COLO668 (cell line): ENCODE measurements at regions not wholly inside any gene's neighbourhood (a gene's known extent, or its start where the extent isn't known, plus 50 kb on each side); places are given as distances from the start of the nearest gene placed in this dataset.
"Not testable (repeated sequence)": the region's sequence is repeated elsewhere in the genome, so short reads cannot be mapped to it uniquely, and the experiment has no call there.

Source experiments
- DNase-seq: peaks from one replicate; lab custom pipeline; 2025; ENCODE audit not compliant: unreplicated experiment; lab: John Stamatoyannopoulos, UW

DNA sequence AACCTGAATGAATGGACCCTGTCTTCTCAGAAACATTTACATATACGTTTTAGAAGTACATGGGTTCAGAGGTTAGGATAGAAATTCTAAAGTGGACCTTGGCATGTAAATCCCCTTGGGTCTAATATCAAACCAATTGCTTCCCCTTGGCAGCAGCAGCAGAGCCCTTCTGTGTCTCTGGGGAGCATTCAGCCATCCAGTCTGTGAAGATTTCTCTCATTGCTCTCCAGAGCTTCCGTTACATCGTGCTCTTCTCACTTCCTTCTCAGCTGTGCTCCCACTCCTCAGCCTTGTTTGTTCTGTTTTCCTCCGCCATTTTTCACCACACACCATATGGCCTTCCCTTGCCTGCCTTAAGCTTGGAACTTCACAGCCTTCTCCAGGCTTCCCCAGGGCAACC is 61.5 kb upstream of the ATP1B1 start:
- DNase-seq, result no peak

DNA sequence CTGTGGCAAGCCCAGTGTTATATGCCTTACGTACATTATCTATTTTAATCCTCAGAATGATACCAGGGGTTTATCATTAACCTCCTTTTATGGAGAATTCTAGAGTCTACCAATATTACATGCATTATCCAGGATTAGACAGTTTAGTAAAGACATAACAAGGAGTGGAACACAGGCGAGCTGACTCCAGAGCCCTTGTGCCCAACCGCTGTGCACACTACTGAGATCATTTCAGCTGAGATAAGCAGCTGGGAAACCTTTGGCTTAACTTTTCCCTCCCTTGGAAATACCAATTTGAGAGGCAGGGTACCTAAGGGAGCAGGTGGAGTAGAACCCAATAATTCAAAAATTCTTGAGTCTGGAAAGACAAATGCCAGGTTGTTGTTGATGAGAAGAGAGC is 59.8 kb upstream of the ATP1B1 start:
- DNase-seq, result no peak

DNA sequence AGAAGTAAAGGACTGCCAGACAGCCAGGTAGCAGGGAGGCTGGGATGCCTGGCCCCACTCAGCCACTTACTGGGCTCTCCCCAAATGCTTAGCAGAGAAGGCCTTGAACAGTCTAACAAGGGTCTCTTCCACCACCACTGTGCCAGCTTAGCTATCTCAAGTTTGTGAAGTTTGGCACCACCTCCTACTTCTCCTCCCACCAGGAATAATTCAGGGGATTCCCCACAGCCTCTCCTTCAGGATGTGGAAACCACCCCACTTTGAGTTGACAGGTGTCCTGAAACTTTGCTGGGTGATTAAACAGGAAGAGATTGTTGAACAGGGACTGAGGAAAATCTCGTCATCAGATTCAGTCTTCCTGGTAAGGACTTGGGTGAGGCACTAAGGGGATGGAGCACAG is 59.4 kb upstream of the ATP1B1 start:
- no peak for DNase-seq

DNA sequence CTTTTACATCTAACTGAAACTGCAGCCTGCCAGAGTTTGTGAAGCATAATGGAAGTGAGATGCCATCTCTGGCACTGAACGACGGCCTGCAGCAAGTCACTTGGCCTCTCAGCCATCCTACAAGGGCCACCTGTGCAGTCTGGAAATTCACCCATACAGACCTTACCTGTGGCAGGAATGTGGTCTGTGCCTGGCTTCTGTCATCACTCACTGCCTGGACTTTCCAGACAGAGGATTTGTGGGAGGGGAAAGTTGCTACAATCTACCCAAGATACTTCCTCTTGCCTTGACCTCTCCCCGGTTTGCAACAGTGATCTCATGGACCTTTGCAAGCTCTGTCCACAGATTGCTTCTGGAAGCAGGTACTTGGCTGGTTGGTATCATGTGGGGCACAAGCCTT is 58.4 kb upstream of the ATP1B1 start:
- DNase-seq, result no peak

DNA sequence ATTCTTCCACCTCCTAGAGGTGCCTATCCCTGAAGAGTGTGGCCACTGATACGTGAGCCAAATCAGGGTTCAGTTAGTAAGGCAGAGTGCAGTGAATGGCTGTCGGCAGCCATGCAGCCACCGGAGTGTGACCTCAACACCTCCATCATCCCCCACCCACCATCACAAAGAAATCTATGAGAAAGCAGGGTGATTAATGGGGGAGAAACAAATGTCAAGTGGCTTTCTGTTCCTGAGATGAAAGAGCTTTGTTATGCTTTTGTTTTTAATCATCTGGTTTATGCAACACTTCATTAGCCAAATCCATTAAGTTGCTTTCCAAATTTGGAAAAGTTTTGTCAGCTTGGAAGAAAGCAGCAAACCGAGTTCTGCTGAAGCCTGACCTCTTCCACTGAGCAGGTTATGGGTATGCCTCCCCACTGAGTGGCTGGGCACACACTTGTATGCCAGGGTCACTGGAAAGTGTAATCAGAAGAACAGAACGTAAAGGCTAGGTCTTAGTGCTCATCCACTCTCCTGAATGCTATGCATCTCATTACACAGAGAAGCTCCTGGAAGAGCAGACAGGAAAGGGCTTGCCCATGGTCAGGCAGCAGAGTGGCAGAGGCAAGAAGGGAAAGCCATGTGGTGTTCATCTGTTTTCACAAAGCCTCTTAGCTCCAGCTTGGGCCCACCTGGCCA is 57.1 kb upstream of the ATP1B1 start:
- no peak for DNase-seq

DNA sequence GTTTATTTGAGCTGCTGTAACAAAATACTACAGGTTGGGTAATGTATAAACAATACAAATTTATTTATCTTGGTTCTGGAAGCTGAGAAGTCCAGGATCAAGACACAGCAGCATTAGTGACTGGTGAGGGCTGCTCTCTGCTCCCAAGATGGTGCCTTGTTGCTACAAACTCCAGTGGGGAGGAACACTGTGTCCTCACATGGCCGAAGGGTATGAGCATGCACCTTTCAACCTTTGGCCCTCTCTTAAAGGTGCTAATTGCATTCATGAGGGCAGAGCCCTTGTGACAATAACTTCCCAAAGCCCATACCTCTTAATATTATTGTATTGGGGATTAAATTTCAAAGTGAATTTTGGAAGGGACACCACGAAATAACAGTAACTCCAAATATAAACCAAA is 55.3 kb upstream of the ATP1B1 start:
- no peak for DNase-seq

DNA sequence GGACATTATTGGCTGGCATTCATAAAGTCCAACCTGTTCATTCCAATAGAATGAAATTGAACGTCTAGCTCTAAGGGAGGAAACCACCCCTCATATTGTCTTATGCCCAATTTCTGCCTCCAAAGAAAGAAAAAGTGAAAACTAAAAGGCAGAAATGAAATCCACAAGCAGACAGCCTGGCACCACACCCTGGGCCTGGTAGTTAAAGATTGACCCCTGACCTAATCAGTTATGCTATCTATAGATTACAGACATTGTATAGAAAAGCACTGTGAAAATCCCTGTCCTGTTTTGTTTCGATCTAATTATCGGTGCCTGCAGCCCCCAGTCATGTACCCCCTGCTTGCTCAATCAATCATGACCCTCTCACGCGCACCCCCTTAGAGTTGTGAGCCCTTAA is 54.3 kb upstream of the ATP1B1 start:
- not testable (repeated sequence) for DNase-seq

DNA sequence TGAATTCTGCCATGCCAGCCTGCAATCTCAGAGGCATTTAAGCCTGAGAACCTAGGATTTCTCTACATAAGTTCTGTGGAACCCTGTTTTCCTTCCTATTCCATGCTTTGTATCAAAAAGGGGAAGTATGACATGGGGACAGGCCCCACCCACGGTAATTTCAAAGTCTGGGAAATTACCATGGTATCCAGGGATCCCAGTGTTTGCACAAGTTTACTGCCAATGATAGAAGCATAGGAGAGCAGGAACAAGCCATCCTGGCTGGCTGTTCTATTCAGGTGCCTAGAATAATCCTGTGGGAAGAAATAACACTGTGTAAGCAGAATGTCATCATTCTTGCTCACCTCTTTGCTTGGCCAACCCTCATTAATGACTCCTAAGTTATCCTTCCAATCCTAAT is 53.8 kb upstream of the ATP1B1 start:
- DNase-seq, result no peak

DNA sequence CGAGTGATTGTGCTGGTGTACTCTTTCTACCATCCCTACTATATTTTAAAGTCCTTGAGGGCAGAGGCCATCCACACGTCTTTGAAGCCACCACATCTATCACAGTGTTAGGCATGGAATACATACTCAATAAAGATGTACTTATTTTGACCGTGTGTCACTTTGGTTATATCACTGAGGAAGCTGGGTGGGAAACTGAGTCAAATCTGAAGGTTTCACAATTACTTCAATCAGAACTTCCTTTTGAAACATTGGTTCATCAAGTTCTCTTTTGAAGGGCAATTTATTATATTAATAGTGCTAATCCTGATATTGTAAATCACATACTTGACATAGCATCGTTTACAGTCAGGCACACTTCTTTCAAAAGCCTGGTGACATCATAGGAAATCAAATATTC is 53.3 kb upstream of the ATP1B1 start:
- no peak for DNase-seq
